ENCODE measurements at regions not wholly inside any gene's neighbourhood (a gene's known extent, or its start where the extent isn't known, plus 50 kb on each side); places are given as distances from the start of the nearest gene placed in this dataset.
A peak's percentile ranks its signal among the peaks of the same experiment; 100 is the strongest.
"Not testable (repeated sequence)": the region's sequence is repeated elsewhere in the genome, so short reads cannot be mapped to it uniquely, and the experiment has no call there.

- DNase-seq (ENCODE audit: low spot score in 2 of 2): no peak
- FAIRE-seq: no peak
Observed at GRCh38 chr7:94706996-94707740, 51.2 kb upstream of the SGCE start.

- no peak for FAIRE-seq
- DNase-seq (ENCODE audit: low spot score in 2 of 2): no peak
Observed at GRCh38 chr7:94710256-94710655, 54.3 kb upstream of the SGCE start.

- DNase-seq (ENCODE audit: low spot score in 2 of 2); FAIRE-seq: not testable (repeated sequence)
Observed at GRCh38 chr7:94722360-94722759, 66.4 kb upstream of the SGCE start.

GRCh38 chr7:94728893-94729292, 73.0 kb upstream of the SGCE start:
- not testable (repeated sequence) for DNase-seq (ENCODE audit: low spot score in 2 of 2); FAIRE-seq

- FAIRE-seq (no peak), DNase-seq (ENCODE audit: low spot score in 2 of 2) (no peak)
Observed at GRCh38 chr7:94738071-94738470, 82.1 kb upstream of the SGCE start.

GRCh38 chr7:94739180-94739579, 83.2 kb upstream of the SGCE start:
- FAIRE-seq (no peak), DNase-seq (ENCODE audit: low spot score in 2 of 2) (no peak)

GRCh38 chr7:94740509-94740908, 84.6 kb upstream of the SGCE start:
- no peak for FAIRE-seq
- DNase-seq (ENCODE audit: low spot score in 2 of 2): no peak

- no peak for FAIRE-seq
- DNase-seq (ENCODE audit: low spot score in 2 of 2): no peak
Observed at GRCh38 chr7:94741179-94741578, 85.2 kb upstream of the SGCE start.

- FAIRE-seq (no peak), DNase-seq (ENCODE audit: low spot score in 2 of 2) (no peak)
Observed at GRCh38 chr7:94748376-94748775, 92.4 kb upstream of the SGCE start.

- peak; percentile 42 for FAIRE-seq
- no peak for DNase-seq (ENCODE audit: low spot score in 2 of 2)
Observed at GRCh38 chr7:94760446-94761100, 104.6 kb upstream of the SGCE start.

GRCh38 chr7:94761451-94761850, 105.5 kb upstream of the SGCE start:
- no peak for FAIRE-seq
- no peak for DNase-seq (ENCODE audit: low spot score in 2 of 2)

- DNase-seq (ENCODE audit: low spot score in 2 of 2) (no peak), FAIRE-seq (no peak)
Observed at GRCh38 chr7:94763268-94763667, 107.3 kb upstream of the SGCE start.

GRCh38 chr7:94769724-94770123, 113.8 kb upstream of the SGCE start:
- no peak for FAIRE-seq
- DNase-seq (ENCODE audit: low spot score in 2 of 2): no peak

- DNase-seq (ENCODE audit: low spot score in 2 of 2) (no peak), FAIRE-seq (no peak)
Observed at GRCh38 chr7:94778711-94779459, 123.0 kb upstream of the SGCE start.

- DNase-seq (ENCODE audit: low spot score in 2 of 2): no peak
- no peak for FAIRE-seq
Observed at GRCh38 chr7:94779861-94780260, 123.9 kb upstream of the SGCE start.

- DNase-seq (ENCODE audit: low spot score in 2 of 2) (no peak), FAIRE-seq (no peak)
Observed at GRCh38 chr7:94781236-94781635, 125.3 kb upstream of the SGCE start.

GRCh38 chr7:94782777-94783176, 124.6 kb upstream of the PPP1R9A start:
- FAIRE-seq: no peak

GRCh38 chr7:94787285-94787684, 120.1 kb upstream of the PPP1R9A start:
- FAIRE-seq: no peak
- DNase-seq (ENCODE audit: low spot score in 2 of 2): no peak

More at GRCh38 chr7:94782777-94783176, 124.6 kb upstream of the PPP1R9A start:
- no peak for DNase-seq (ENCODE audit: low spot score in 2 of 2)

- DNase-seq (ENCODE audit: low spot score in 2 of 2); FAIRE-seq: not testable (repeated sequence)
Observed at GRCh38 chr7:94788378-94788777, 119.0 kb upstream of the PPP1R9A start.

GRCh38 chr7:94792241-94792640, 115.2 kb upstream of the PPP1R9A start:
- no peak for FAIRE-seq
- no peak for DNase-seq (ENCODE audit: low spot score in 2 of 2)

- not testable (repeated sequence) for FAIRE-seq; DNase-seq (ENCODE audit: low spot score in 2 of 2)
Observed at GRCh38 chr7:94797404-94797803, 110.0 kb upstream of the PPP1R9A start.
